MV-4-11 (cell line): ENCODE measurements at regions not wholly inside any gene's neighbourhood (a gene's known extent, or its start where the extent isn't known, plus 50 kb on each side); places are given as distances from the start of the nearest gene placed in this dataset.

ENCODE experiments used
- DNase-seq: peaks from one replicate; lab custom pipeline; 2025; lab: John Stamatoyannopoulos, UW

DNA sequence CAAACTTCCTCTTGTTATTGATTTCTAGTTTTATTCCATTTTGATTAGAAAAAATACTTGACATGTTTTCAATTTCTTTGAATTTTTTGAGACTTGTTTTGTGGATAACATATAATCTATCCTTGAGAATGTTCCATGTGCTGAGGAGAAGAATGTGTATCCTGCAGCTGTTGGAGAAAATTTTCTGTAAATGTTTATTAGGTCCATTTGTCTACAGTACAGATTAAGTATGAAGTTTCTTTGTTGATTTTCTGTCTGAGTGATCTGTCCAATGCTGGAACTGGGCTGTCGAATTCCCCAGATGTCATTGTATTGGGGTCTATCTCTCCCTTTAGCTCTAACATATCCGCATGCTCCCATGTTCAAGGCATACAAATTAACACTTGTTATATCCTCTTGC, 251.2 kb downstream of the CSNK1G3 start:
- DNase-seq = no peak

DNA sequence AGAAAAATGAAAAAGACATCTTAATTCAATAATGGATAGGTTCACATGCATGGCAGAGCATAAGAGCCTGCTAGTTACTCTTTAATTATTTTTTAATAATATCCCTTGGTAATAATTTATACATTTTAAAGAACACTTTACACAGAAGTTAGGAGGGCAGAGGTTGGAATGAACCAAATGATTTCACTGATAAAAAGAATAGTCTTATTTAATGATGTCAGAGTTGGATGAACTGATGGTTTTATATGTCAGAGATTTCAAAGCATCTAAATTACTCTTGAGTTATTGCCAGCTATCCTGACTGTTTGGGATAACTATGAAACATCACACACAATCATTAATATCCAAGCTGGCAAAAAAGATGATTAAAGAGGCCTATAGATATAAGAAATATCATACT, 244.8 kb downstream of the CSNK1G3 start:
- no peak for DNase-seq

DNA sequence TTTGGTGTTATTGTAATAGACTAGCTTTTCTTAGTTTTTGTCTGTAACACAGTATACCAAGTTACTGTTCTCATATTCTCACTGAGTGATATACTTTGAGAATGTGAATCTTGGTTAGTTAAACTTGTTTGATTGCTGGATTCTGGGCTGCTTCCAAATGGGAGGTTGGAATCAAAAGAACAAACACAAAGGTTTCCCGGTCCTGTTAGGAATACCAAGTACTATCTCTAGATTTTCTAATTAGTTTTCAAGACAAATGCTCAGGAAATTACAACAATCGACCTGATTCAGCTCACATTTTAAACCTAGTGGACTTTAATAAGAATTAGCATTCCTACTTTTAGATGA, 244.3 kb downstream of the CSNK1G3 start:
- DNase-seq = no peak

DNA sequence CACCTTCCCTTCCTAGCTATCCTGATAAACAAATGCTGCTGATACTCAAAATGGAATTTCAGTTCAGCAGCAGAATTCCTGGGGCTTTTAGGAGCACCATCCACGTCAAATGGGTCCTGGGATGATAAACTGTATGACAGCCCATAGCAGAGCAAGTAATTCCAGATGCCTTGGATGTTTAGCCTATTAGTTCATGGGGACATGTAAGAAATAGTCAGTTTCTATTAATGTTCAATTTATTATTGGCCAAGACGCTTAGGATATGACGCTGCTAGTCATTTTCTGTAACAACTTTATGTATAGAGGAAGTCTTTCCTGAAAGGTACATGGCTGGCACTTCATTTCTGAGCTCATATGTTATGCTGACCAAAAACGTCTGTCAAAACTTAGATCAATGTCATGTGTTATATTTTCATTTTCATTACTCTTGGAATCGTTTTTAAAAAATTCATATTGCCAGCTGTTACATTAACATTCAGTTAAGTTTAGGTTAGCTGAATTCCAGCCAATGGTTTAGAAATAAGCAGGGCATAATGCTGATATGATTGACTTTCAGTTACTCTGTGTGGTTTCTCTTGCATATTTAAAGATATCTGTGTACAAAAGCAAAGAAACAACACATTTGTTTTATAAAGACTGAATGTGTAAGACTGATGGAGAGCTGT, 243.8 kb downstream of the CSNK1G3 start:
- DNase-seq = no peak

DNA sequence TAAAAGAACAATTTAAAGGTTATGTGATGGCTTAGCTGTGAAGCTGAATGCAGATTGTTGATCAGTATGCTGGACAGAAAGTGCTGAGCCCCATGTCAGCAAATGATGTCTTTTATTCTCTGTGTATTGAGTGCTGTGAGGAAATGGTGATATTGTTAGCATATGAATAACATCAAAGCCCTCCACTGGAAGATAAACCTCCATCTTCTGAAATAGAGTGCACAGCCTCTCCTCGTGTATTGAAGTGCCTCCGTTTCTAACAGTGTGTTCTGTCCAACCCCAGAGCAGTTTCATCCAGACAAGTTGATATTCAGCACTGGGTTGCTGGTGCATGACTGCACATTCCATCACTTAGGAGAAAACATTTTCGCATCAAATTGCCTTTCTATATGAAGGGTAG, 242.9 kb downstream of the CSNK1G3 start:
- no peak for DNase-seq

DNA sequence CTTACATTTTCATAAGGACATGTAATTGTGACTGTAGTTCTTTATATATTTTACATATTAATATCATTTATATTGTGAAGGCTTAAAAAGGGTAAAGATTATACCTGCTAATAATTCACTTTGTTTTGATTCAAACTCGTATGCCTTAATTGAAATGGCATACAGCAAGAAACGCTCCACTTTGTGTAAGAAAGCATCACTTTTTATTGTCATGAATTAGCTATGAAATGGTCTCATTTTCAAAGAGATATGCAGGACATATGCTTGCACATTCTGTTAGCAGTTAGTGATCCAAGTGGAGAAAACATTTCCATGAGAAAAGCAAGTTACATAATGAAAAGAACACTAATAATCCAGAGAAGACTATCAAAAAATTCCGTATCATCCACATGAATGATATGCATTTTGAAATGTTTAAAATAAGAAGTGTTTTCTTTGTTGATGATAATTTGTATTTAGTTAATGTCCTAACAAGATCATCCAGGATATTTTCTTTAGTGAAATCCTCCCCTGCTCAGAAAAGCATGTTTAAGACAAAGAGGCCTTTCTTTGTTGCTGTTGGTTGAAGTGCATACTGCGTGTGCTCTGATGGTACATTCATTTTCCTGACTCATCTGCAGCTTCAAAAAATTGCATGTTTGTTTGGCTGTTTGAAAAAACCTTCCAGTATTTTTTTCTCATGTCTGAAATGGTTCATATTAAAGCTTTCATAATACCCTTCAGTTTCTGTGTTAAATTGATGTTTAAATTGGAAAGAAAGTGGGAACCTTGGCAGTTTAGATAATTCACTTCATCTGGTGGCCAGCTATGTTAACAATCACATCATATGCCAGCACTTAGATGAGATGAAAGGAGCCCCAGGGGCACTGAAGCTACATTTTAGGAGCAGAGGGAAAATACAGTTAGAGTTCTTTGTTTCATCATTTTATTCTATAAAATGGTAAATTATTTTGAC, 242.2 kb downstream of the CSNK1G3 start:
- DNase-seq = no peak

DNA sequence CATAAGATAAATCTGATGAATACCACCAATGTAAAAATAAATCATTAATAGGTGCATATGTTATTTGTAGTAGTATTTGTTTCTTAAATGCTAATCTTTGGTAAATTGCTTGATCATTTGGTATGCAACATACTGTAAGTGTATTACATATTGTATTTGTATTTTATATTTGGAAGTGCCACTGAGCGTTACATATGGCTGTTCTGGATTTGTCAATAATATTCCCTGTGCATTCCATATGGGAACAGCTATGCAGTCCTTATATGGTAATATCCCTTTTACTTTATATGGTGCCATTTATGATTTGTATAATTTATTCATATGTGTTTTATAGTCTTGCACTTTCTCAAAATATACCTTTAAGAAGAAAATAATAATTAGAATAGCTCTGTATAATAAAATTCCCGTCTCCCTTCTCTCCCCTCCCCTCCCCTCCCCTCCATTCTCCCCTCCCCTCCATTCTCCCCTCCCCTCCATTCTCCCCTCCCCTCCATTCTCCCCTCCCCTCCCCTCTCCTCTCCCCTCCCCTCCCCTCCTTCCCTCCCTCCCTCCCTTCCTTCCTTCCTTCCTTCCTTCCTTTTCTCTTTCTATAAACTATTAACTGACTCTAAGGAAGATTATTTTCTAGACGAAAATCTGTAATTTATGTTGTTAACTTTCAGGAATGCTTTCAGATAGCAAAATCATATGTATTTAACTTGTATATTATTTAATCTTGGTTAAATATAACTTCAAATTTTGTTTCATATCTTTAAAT, 241.4 kb downstream of the CSNK1G3 start:
- no peak for DNase-seq

DNA sequence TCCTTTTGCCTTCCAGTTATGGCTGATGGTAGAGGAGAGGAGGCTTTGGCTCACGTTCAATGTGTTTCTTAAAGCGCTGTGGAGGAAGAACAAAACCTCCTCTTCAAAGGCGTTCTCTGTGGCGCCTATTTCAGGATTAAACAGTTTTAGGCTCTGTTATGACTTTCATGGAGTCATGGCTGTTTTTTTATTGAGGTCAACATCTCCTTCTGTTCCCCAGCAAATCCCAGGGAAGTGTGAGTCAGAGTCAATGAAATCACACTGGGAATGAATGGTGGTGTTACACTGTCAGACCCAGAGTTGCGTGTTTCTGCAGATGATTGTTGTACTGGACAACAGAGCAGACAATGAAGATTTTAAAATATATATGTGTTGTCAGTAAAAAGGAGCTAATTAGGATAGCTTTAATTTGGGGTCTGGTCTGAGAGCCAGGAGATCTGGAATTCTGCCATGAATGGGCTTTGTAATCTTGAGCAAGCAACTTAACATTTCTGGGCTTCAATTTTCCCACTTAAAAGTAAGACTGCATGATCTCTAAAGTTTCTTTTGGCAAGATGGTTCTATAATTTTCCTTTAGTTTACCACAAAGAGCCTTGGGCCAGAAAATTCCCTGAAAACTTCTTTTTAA, 240.7 kb downstream of the CSNK1G3 start:
- no peak for DNase-seq

DNA sequence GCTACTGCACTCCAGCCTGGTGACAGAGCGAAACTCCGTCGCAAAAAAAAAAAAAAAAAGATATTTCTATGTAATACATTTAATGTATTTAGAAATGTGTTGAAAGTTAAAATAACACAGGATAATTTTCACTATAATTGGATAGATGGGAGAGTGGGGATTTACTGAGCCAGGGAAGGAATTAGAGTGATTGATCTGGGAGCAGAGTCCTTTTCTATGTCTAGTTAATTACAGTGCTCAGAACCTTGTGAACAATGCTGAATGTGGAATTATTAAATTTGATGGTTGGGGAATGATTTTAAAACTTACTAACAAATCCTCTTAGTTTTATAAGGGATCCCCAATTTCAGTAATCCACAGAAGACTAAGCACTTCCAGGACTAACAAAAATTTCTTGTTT, 239.7 kb downstream of the CSNK1G3 start:
- DNase-seq = no peak

DNA sequence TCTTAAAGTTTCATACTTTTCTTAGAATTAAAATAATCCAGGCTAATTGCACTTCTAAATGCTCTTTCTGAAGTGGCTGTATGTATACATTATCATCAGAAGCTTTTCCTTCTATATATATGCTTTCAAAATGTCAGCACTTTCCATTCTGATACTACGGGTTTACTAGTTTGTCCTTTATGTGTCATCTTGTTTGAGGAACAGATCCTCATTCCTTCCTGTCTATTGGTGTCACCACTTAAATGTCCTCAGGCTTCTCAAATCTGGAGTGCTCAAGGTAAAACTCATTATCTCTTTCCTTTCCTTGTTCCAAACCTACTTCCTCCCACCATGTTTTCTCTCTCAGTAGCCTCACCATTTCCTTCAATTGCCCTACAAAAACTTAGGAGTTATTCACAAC, 236.3 kb downstream of the CSNK1G3 start:
- DNase-seq = no peak

DNA sequence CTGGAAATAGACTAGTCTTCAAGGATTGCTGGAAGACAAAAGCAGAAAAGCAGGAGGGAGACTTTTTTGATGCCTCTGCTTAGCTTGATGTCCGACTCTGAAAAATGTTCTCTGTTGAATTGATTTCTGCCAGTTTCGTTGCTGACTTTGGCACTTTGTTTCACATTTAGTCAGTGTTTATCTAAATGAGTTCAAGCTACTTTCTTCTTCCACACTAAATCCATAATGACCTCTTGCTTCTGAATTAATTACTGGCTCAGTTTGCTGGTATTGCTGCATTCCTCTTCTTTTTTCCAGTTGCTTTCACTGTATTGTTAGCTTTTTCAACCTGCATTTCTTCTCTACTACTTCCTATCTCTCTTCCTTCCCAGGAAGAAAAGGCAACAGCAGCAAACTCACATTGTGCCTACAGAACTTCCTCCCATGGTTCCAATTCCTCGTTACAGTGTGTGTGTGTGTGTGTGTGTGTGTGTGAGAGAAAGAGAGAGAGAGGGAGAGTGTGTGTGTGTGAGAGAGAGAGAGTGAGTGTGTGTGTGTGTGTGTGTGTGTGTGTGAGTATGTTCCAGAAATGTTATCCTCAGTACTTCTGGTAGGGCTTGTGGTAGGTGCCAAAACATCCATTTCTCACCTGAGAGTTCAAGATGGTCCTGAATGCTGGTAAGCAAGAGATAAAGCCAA, 234.8 kb downstream of the CSNK1G3 start:
- DNase-seq = no peak

DNA sequence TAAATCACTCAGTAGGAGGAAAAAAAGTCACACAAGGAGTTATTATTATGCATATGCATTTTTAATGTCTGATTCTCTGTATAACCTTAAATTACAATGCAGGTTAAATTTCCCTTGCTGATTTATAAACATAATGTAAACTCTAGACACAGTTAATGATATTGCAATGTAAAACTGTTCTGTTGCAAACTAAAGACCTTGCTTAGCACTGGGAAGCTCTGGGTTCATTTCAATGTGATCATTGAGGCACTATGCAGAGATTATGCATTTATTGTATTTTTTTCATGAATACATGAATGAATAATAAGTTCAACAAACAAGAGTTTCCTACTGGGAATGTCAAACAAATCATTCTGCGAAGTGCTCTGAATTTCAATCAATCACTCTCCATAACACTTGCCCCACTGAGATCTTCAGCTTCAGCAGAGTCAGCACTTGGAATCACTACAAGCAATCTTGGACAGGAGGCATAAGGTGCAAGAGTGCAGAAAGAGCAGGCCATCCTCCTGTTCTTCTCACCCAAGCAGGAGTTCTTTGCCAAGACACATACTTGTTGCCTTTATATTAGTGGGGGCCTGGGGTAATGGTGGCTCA, 232.1 kb downstream of the CSNK1G3 start:
- no peak for DNase-seq

DNA sequence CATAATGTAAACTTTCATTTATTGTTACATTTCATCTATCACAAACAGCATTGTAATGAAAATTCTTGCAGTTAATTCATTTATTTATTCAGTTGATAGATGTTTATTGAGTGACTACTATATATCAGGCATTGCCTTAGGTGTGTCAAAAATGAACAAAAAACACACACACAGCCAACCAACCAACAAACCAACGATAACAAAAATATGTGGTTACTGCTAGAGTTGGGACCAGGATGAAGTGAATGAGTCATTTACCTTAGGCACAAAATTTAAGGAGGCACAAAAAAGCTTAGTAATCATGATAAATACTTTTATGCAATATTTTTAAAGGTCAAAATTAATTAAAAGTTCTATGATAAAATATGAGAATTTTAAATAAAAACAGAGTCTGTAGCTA, 223.4 kb downstream of the CSNK1G3 start:
- no peak for DNase-seq

DNA sequence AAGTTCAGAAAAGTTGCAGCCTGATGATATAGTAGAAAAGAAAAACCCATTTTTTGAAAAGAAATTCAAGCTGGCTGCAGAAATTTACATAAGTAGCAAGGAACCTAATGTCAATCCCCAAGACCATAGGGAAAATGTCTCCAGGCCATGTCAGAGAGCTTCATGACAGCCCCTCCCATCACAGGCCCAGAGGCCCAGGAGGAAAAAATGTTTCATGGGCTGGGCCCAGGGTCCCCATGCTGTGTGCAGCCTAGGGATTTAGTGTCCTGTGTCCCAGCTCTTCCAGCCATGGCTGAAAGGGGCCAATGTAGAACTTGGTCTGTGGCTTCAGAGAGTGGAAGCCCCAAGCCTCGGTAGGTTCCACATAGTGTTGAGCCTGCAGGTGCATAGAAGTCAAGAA, 220.3 kb downstream of the CSNK1G3 start:
- no peak for DNase-seq

DNA sequence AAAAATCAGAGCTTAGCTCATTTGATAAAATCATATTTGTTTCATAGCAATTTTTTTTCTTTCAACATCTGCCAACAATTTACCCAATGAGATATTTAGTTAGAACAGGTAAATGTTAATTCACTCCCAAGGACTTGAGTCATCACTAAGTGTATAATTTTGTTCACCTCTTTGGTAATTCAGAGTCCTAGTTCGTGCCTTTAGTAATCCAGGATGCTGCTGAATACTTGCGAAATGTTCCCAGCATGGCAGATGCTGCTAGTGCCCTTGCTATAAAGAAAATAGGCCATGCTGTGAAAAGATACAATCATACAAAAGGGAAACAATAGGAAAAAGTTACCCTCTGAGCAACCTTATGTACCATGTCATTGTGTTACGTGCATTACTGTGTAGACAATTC, 210.5 kb downstream of the CSNK1G3 start:
- DNase-seq = no peak

DNA sequence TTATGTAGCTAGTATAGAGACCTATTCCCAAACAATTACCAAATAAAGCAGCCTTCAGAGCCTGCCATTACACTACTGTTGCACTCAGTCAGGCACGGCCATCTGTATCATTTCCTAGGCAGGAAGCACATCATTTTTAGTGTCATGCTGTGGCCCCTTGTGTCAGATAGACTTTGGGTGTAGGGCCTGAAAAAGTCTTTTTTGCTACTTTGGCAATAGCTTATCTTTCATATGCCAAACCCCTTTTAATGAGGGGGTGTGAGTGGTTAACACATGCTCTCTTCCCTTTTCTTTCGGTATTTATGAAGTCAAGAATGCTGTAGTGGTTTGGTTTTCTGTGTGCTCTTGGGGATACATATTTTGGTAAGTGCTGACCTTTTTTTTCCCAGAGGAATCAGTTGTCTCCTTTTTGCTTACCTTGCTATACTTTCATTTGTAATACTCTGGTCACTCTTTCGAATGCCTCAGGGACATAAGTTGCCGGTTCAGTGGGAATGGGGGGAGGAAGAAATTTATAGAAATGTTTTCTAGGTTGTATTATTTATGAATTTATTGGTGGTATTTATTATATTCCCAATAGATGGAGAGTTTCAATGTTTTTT, 209.8 kb downstream of the CSNK1G3 start:
- DNase-seq = no peak

DNA sequence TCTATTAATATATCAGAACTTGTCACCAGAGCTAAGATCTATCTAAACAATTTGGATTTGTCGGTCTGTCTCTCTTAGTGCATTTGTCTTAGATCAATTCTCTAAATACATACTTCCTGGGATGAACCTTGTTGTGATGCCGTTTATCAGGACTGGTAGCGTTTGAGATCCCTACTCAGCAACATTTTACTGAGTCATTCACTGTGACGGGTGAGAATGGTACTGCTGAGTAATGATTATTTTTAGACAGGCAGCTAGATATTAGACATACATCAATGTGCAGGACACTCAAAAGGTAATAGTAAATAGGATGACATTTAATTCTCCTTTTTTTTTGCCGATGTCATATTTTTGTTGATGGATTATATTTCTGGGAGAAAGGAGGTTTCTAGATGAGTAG, 209.0 kb downstream of the CSNK1G3 start:
- DNase-seq = no peak

DNA sequence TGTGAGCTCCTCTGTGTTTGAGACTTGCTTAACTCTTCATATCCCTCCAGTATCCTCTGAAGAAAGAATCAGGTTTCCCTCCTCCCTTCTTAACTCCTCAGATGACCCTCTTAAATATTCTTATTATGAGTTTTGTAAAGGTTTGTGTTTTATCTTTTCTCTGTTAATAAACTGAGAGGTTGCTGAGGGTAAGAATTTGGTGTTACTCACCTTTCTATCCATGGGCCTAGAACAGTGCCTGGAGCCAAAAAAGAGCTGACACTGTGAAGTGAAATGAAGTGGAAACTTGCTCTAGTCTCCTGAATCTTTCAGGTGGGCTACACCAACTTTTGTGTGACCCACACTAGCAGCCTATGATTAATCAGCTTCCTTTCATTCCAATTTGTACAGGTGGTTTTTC, 208.4 kb downstream of the CSNK1G3 start:
- no peak for DNase-seq

DNA sequence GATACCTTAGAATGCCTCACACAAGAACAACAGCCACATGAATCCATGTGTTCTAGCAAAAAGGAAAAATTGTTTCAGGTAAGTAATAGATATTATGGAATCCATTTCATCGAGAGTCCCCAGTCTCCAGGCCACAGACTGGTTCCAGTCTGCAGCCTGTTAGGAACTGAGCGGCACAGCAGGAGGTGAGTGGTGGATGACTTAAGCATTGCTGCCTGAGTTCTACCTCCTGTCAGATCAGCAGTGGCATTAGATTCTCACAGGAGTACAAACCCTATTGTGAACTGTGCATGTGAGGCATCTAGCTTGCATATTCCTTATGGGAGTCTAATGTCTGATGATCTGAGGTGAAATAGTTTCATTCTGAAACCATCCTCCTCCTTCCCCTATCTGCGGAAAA, 207.0 kb downstream of the CSNK1G3 start:
- no peak for DNase-seq

DNA sequence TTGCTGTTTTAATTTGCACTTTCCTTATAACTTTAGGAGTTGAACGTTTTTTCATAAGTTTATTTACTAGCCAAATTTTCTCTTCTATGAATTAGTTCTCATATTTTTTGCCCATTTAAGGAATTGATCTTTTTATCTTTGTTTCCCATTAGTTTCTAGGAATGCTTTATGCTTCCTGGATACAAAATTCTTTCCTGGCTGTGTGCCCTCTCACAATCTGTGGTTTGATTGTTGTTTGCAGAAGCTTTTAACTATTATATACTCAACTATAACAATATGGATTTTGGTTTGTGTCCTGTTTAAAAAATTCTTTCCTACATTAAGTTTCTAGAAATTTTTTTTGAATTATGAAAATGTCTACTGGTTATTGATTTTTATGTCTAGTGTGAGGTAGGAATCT, 206.3 kb downstream of the CSNK1G3 start:
- no peak for DNase-seq

DNA sequence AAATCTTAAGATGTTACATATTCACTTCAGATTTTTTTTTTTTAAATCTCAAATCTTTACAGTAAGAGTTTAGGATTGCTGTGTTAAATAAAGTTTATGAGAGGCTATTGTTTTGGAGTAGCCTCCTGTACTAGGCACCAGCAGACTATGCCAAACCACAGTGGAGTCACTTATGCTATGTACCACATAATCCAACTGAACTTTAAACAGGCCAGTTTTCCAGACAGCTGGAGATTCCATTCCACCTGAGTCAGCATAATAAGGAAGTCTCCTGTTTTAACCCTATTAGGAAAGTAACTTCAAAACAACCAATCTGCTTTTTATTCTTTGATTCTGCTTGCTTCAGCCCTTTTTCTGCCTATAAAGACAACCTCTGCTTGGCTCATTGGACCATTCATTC, 205.2 kb downstream of the CSNK1G3 start:
- no peak for DNase-seq
